Renal cortical epithelial cell (primary cell): ENCODE measurements at regions not wholly inside any gene's neighbourhood (a gene's known extent, or its start where the extent isn't known, plus 50 kb on each side); places are given as distances from the start of the nearest gene placed in this dataset.
A peak's percentile ranks its signal among the peaks of the same experiment; 100 is the strongest.

Experiments used
- DNase-seq: peaks from one replicate; pipeline ENCODE4 v3.0.0-alpha.2; 2011; ENCODE audit warnings: low read depth

- DNase-seq: no peak
These were observed 326.1 kb upstream of the CAMK1G start for GRCh38 chr1:209257454-209257853.

DNA sequence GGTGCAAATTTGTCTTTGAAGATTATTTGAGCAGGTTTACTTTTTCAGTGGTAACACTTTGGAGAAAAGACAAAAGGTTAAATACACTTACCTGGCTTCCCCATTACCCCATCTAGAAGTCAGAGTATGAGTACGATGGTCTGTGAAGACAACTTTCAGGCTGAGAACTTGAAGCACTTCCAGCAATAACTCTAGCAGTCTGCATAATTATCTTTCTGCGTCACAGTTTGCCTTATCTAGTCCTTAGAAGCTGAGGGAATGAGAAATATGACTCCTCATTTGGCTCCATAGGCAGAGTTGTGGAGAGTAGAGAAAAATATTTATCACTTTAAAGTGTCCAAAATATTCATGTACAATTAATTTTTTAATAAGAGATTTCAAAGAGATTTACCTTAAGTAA, 323.4 kb upstream of the CAMK1G start:
- DNase-seq: no peak

- DNase-seq: no peak
These were observed 320.9 kb upstream of the CAMK1G start for GRCh38 chr1:209262631-209263030.

DNA sequence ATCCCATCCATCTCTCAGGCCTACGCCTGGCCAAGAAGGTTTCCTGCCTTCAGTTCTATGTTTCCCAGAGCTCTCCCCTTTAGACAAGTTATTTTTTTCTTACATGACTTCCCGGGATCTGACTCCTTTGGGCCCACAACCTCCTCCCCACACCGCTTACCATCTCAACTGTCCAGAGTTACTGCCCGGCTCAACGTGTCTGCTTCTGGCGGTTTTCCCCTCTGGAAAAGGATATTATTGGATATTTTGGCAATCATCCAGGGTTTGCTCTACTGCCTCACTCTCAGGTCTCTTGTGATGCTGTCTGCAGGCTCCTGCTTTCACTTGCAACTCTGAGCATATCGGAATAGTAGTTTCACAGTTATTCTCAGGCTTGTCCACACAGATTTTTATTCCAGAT, 318.2 kb upstream of the CAMK1G start:
- DNase-seq: no peak

- DNase-seq: peak; percentile 36
These were observed 316.8 kb upstream of the CAMK1G start for GRCh38 chr1:209266590-209267205.

DNA sequence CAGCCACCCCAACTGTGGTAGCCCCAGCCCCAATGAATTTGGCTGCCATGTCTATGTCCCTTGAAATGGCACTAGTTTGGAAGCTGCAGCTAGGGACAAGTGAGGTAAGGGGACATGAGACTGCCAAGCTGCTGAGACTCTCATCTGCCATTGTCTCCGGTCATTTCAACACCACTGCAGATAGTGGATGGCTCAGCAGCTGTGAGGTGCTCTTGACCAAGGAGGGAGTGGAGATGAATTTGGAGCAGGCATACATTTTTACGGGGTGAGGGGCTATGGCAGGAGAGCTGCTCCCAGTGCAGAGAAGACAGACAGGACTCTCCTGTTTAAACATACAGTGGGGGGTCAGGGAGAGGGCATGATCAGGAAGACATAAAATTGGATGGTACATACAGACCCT, 315.5 kb upstream of the CAMK1G start:
- no peak for DNase-seq

- no peak for DNase-seq
These were observed 315.0 kb upstream of the CAMK1G start for GRCh38 chr1:209268479-209268878.

- DNase-seq: peak; percentile 5
These were observed 307.2 kb upstream of the CAMK1G start for GRCh38 chr1:209276321-209276720.

GRCh38 chr1:209277662-209278061, 305.9 kb upstream of the CAMK1G start:
- no peak for DNase-seq

- DNase-seq: no peak
These were observed 291.8 kb upstream of the CAMK1G start for GRCh38 chr1:209291715-209292114.

GRCh38 chr1:209302779-209303568, 280.5 kb upstream of the CAMK1G start:
- DNase-seq: no peak

- no peak for DNase-seq
These were observed 279.3 kb upstream of the CAMK1G start for GRCh38 chr1:209304166-209304565.

- DNase-seq: no peak
These were observed 278.1 kb upstream of the CAMK1G start for GRCh38 chr1:209305221-209305954.

DNA sequence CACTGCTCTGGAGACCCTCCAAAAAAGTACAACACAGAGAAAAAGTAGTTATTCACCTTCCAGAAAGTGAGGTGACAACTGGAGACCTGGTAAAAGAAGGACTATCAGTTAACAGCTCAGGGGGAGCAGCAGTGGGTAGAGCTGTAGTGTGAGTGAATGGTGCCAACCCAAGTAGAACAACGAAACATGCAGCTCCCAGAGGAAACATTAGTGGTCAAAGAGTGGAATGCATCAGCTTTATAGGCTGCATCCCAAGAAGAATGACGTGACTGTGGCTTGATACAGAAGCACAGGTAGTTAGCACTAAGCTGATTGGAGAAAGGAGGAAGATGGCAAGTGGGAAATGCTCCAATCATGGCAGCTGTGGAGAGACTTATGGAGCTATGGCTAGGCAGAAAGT, 275.7 kb upstream of the CAMK1G start:
- peak; percentile 47 for DNase-seq

- DNase-seq: no peak
These were observed 274.3 kb upstream of the CAMK1G start for GRCh38 chr1:209309198-209309597.

- no peak for DNase-seq
These were observed 271.7 kb upstream of the CAMK1G start for GRCh38 chr1:209311770-209312169.

- DNase-seq: no peak
These were observed 266.6 kb upstream of the CAMK1G start for GRCh38 chr1:209316929-209317328.

- no peak for DNase-seq
These were observed 265.1 kb upstream of the CAMK1G start for GRCh38 chr1:209318181-209319056.

DNA sequence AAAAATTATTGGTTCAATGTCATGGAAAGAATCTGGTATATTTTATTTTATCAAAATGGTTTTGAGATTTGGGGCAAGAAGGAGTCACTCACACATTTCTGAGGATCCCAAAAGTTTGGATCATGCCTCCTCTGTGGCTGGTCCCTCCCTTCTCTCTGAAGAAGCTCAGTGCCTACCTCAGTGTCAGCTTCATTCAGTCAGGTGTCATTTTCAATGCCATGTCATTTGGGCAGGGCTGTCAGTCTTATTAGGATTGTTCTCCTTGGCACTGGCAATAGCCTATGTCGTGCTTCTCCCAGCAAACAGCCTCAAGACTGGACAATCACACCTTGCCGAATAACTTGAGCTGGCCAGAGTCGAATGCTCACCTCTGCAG, 264.5 kb upstream of the CAMK1G start:
- DNase-seq: no peak

GRCh38 chr1:209319549-209319948, 264.0 kb upstream of the CAMK1G start:
- no peak for DNase-seq

- peak; percentile 71 for DNase-seq
These were observed 259.8 kb upstream of the CAMK1G start for GRCh38 chr1:209323743-209324142.
